NCI-H345 treated with DMSO at 0.1 percent for 48 hours (cell line): ENCODE measurements at regions not wholly inside any gene's neighbourhood (a gene's known extent, or its start where the extent isn't known, plus 50 kb on each side); places are given as distances from the start of the nearest gene placed in this dataset.

Experiments used
- DNase-seq: peaks from one replicate; lab custom pipeline; 2025; ENCODE audit not compliant: unreplicated experiment; lab: John Stamatoyannopoulos, UW

GRCh38 chr10:76735866-76736265, 901.7 kb downstream of the KCNMA1 start:
- no peak for DNase-seq

- DNase-seq = no peak
Measured at GRCh38 chr10:76733441-76733936, 904.1 kb downstream of the KCNMA1 start.

GRCh38 chr10:76732306-76732705, 905.3 kb downstream of the KCNMA1 start:
- DNase-seq = no peak

- DNase-seq = no peak
Measured at GRCh38 chr10:76729841-76730487, 907.6 kb downstream of the KCNMA1 start.

GRCh38 chr10:76729346-76729745, 908.3 kb downstream of the KCNMA1 start:
- DNase-seq = no peak

DNA sequence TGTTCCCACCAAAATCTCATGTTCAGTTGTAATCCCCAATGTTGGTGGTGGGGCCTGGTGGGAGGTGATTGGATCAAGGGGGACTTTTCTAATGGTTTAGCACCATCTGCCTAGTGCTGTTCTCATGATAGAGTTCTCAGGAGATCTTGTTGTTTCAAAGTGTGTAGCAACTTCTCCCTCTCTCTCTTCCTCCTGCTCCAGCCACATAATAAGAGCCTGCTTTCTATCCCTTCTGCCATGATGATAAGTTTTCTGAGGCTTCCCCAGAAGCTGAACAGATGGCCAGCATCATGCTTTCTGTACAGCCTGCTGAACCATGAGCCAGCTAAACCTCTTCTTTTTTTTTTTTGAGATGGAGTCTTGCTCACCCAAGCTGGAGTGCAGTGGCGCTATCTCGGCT, 910.6 kb downstream of the KCNMA1 start:
- DNase-seq = no peak

DNA sequence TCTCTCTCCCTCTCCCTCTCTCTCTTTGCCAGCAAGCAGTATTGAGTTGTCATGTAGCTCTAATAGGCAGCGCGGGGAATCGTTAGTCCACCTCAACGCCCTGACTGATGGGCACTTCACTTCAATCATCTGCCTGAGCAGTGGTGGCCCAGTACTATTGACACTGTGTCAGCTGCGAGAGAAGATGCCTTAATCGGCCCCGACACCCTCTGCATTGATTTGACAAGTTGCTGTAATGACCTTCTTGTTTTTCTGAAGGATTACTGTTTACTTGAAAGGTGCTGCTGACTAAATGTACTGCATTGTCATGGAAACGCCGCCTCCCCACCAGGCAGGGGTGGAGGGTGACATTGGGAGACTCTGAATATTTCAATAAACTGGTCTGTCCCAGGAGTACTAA, 913.8 kb downstream of the KCNMA1 start:
- DNase-seq = no peak

DNA sequence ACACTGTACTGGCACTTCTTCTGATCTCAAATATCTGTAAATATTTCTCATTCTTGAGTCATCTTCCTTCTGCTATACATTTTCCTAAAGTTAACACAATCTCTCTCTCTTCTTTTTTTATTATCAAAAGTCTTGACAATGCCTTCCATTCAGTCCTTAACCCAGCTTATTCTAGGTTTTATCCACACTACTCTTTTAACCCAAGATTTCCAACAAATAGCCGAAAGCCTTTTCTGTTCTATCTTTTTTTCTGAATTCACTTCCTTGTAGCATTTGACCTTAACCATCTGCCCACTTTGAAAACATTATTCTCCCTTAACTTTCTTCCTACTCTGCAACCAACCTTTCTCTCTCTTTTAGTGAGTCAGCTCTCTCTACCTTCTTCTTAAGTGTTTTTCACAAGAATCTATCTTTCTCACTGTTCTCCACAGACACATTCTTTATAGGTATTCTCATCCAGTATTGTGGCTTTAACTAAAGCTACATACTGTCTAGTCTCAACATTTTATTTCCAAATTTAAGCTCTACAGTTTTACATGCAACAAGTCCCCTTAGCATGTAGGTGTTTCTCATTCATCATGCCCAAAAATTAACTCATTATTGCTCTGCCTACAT, 915.6 kb downstream of the KCNMA1 start:
- no peak for DNase-seq

- no peak for DNase-seq
Measured at GRCh38 chr10:76719006-76719405, 918.6 kb downstream of the KCNMA1 start.

- no peak for DNase-seq
Measured at GRCh38 chr10:76717141-76717540, 920.5 kb downstream of the KCNMA1 start.

DNA sequence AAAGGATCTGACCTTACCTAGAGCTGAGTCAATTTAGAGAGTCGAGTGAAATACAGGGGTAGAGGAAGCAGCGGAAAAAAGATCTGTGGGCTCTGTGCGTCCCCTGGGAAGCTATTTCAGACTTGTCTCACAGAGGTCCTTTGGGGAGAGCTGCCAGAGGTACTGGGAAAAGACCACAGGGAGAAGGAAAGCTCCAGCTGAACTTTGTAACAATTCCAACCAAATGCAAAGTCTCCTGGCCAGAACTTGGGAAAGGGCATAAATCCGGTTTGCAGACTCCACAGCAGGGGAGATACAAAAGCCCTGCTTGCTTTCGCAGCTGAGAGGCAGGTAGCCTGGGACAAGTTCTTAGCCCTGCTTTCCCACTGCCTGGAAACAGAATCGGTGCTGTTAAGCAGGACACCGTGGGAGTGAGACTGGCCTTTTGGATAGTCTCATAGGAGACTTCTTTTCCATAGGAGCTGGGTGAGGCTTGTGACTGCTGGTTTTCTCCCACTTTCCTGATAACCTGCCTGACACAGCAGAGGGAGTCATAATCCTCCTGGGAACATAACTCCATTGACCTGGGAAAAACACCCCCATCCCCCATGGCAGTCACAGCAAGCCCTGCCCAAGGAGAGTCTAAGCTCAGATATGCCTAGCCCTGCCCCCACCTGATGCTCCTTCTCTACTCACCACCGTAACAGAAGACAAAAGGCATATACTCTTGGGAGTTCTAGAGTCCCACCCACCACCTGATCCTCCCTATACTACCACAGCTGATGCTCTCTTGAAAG, 926.2 kb downstream of the KCNMA1 start:
- no peak for DNase-seq

- DNase-seq = no peak
Measured at GRCh38 chr10:76700241-76700640, 937.4 kb downstream of the KCNMA1 start.

- DNase-seq = no peak
Measured at GRCh38 chr10:76697923-76698322, 939.7 kb downstream of the KCNMA1 start.

DNA sequence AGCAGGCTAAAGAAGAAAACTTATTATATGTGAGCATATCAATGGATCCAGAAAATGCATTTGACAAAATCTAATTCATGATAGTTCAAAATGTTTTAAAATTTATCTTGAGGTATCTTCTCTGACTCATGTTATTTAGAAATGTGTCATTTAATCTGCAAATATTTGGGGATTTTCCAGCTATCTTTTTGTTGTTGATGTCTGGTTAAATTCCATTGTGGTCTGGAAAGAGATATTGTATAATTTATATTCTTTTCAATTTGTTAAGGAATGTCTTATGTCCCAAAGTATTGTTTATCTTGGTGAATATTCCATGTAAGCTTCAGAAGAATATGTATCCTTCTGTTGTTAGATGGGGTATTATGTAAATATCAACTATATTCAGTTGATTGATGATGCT, 942.5 kb downstream of the KCNMA1 start:
- no peak for DNase-seq

- DNase-seq = no peak
Measured at GRCh38 chr10:76686201-76686600, 951.4 kb downstream of the KCNMA1 start.

GRCh38 chr10:76684968-76685367, 952.6 kb downstream of the KCNMA1 start:
- DNase-seq = no peak

GRCh38 chr10:76681153-76681552, 956.5 kb downstream of the KCNMA1 start:
- DNase-seq = no peak

DNA sequence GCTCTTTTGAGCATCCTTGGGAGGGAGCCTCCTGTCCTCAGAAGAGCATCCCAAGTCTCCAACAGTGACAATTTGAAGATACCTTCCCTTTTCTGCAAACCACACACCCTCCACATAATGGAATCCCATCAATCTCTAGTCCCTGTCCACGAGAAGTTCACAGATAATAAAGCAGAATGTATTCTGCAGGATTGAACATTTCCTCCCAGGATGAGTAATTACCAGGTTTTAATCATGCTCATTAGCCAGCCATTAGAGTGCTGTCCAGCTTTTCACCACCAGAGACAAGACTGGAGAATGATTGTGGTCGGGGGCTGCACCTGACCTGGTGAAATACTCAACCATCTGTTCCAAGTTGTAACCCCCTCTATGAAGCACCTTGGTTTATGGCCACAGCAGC, 958.6 kb downstream of the KCNMA1 start:
- no peak for DNase-seq

DNA sequence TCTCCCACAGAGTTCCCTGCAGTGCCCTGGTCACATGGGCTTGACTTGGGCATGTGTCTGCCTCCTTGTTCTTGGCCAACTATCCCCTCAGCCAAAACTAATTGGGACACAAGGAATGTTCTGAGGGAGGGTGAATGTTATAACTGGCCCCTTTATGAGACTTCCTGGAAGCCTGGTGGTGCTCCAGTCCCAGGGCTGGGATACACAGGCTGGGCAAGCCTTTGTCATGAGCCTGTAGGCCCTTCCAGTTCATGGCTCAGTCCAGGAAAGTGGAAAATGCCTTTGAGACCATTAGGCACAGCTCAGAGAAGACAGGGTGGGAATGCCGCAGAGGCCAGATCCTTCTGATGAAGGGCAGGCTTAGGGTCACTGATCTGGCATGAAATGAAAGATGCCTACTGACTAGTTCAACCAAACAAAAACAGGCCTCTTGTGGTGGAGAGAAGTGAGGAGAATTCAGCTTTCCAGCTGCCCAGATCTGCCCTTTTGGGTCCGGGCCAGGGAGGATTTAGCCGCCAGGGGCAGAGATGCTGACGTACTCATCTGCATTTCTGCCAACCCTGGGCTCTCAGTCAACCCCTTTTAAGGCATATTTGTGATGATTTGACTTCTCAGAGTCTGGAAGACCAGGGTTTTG, 961.5 kb downstream of the KCNMA1 start:
- no peak for DNase-seq

DNA sequence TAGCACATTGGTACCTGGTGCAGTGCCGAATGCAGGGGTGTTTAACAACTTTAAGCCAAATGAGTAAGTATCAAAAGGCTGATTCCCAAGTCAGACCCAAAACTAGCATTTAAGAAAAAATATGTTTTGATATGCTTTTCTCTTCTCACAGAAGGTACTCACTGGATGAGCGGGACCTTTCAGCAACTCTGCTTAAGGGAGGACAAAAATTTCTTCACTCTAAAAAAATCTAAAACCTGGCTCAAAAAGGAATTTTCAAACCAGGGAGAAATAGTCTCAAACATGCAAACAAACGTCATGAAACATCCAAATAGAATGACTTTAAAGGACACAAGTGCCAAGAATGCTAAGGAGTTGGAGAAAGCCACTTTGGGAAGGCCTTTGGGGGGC, 962.1 kb downstream of the KCNMA1 start:
- DNase-seq = no peak
